Activated naive CD8-positive, alpha-beta T cell treated with anti-CD3 and anti-CD28 coated beads, Interleukin-2, amount 10 ng/mL, durations not matched to agents 7 days and 5 days (primary cell): ENCODE measurements at regions not wholly inside any gene's neighbourhood (a gene's known extent, or its start where the extent isn't known, plus 50 kb on each side); places are given as distances from the start of the nearest gene placed in this dataset.

Experiments used
- ATAC-seq: fragments of 150-1000 bp; cut with Tn5 transposase; one replicate; pipeline ENCODE4 v1.10.0; 2021; ENCODE audit warnings: low read depth, moderate library complexity
- POLR2A ChIA-PET: fragments of 350-600 bp; sonication (Branson Sonifier 250); formaldehyde crosslinking; loops from one replicate; lab custom pipeline; 2021; ENCODE audit warnings: antibody characterized with exemption; lab: Charles Lee
- DNase-seq: peaks from one replicate; pipeline ENCODE4 v3.0.0; 2021
- H3K27ac Mint-ChIP-seq: one replicate; pipeline ENCODE4 v1.8.0; 2022; ENCODE audit warnings: mild to moderate bottlenecking, mixed read lengths
- H3K27me3 Mint-ChIP-seq: one replicate; pipeline ENCODE4 v1.8.0; 2022; ENCODE audit warnings: mild to moderate bottlenecking, moderate library complexity, mixed read lengths
- H3K36me3 Mint-ChIP-seq: one replicate; pipeline ENCODE4 v1.8.0; 2021; ENCODE audit warnings: mild to moderate bottlenecking, mixed read lengths
- H3K4me1 Mint-ChIP-seq: one replicate; pipeline ENCODE4 v1.8.0; 2021; ENCODE audit warnings: mixed read lengths
- H3K4me3 Mint-ChIP-seq: one replicate; pipeline ENCODE4 v1.8.0; 2022; ENCODE audit warnings: mild to moderate bottlenecking, moderate library complexity, mixed read lengths
- H3K9me3 Mint-ChIP-seq: one replicate; pipeline ENCODE4 v1.8.0; 2021; ENCODE audit warnings: mixed read lengths

GRCh38 chr2:15882761-15883497, 57.4 kb upstream of the MYCN start:
- Mint-ChIP-seq H3K27me3 (no peaks in the 10 kb centered on the region), H3K4me1 (no peaks in the 10 kb centered on the region), H3K27ac (no peak overlapping the region), H3K4me3 (no peak overlapping the region), H3K36me3 (no peaks in the 10 kb centered on the region), H3K9me3 (no peaks in the 10 kb centered on the region)
- DNase-seq (no peak), ATAC-seq (no peak)
- POLR2A ChIA-PET, result interaction anchor here (0.7 kb wide), 1 partner anchor 833 kb away, joined by 3 read pairs; no protein-coding TSS in a partner anchor

DNA sequence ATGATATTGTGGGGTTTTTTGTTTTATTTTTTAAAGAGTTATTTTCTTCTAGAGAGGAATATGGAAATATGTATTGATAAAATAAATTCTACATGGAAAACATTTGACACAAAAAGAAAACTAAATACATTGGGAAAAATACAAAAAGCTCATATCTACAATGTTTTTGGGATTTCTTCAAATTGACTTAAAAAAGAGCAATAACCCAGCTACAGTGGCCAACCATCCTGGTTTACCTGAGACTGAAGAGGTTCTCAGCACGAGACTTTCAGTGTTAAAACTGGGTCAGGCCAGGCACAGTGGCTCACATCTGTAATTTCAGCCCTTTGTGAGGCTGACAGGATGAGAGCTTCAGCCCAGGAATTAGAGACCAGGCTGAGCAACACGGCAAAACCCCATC, 56.7 kb upstream of the MYCN start:
- H3K4me3 Mint-ChIP-seq, result no peak overlapping the region
- POLR2A ChIA-PET, result no interaction called here

DNA sequence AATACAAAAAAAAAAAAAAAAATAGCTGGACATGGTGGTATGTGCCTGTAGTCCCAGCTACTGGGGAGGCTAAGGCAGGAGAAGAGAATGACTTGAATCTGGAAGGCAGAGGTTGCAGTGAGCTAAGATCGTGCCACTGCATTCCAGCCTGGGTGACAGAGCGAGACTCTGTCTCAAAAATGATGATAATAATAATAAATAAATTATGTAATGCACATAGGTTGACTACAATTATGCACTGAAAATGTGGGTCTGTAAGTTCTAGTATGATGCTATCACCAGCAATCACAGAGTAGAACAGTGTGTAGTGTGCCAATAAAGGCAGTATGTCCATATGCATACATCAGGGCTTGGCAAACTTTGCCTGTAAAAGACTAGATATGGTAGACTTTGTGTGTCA, 55.6 kb upstream of the MYCN start:
- ATAC-seq, result no peak
- Mint-ChIP-seq H3K27me3 (no peaks in the 10 kb centered on the region), H3K9me3 (no peaks in the 10 kb centered on the region), H3K27ac (no peak overlapping the region), H3K36me3 (no peaks in the 10 kb centered on the region), H3K4me3 (no peak overlapping the region), H3K4me1 (no peaks in the 10 kb centered on the region)
- POLR2A ChIA-PET, result no interaction called here
- no peak for DNase-seq

More for the DNA sequence above, 56.7 kb upstream of the MYCN start:
- ATAC-seq, result no peak
- Mint-ChIP-seq H3K9me3 (no peaks in the 10 kb centered on the region), H3K27me3 (no peaks in the 10 kb centered on the region), H3K36me3 (no peaks in the 10 kb centered on the region), H3K27ac (no peak overlapping the region), H3K4me1 (no peaks in the 10 kb centered on the region)
- no peak for DNase-seq

DNA sequence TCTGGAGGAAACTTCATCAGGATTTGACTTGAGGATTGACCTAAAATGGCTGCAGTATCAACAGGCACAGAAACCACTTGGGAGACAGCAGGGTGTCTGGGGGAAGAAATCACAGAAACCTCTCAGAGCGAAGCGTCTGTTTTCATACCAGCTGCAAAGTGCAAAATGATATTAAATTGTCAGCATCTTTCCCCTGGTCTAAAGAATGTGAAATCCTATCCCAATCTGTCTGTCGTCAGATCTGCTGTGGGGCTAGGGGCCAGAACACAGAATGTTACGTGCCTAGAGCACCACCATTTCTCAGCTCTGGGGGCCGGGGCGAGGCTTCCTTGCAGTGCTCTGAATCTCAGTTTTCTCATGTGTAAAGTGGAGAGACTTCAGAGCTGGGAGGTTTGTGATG, 54.1 kb upstream of the MYCN start:
- POLR2A ChIA-PET, result no interaction called here
- ATAC-seq (no peak), DNase-seq (no peak)
- no peaks in the 10 kb centered on the region for H3K36me3 Mint-ChIP-seq
- H3K27ac Mint-ChIP-seq, result no peak overlapping the region
- H3K4me1 Mint-ChIP-seq, result no peaks in the 10 kb centered on the region
- H3K27me3 Mint-ChIP-seq, result no peaks in the 10 kb centered on the region
- no peak overlapping the region for H3K4me3 Mint-ChIP-seq
- no peaks in the 10 kb centered on the region for H3K9me3 Mint-ChIP-seq

DNA sequence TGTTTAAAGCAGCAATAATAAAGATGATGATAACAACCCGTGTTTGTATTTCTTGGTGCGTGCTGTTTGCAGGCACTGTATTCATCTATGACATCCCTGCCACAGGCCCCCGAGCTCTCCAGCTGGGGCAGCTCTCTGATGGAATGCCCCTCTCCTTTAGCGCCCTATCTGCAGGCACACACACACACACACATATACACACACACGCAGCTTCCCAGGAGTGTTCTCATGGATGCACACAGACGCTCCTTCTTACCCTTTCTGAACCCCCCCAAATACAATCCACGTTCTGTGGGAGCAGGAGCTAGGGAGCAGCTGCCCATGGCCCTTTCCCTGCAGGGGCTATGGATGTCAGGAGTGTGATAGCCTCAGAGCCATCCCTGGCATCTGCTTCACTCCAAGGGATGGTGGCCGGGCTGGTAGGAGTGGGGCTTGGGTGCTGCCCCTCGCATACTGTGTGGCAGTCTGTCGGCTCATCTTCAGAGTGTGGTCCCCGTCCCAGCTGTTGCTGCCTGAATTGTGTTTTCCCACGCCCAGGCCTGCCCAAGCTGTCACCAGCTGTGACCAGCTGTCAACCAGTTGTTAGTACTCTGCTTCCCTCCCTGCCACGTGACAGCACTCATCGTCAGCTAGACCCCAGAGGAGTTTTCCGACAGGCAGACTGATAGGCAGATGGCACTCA, 50.8 kb upstream of the MYCN start:
- ATAC-seq (no peak), DNase-seq (no peak)
- H3K27me3 Mint-ChIP-seq, result no peaks in the 10 kb centered on the region
- H3K4me1 Mint-ChIP-seq, result no peaks in the 10 kb centered on the region
- H3K9me3 Mint-ChIP-seq, result no peaks in the 10 kb centered on the region
- H3K27ac Mint-ChIP-seq, result no peak overlapping the region
- POLR2A ChIA-PET, result no interaction called here
- no peak overlapping the region for H3K4me3 Mint-ChIP-seq
- no peaks in the 10 kb centered on the region for H3K36me3 Mint-ChIP-seq

GRCh38 chr2:15890124-15890754, 50.1 kb upstream of the MYCN start:
- H3K4me1 Mint-ChIP-seq, result no peaks in the 10 kb centered on the region

More at GRCh38 chr2:15890124-15890754, 50.1 kb upstream of the MYCN start:
- Mint-ChIP-seq H3K4me3 (no peak overlapping the region), H3K27ac (no peak overlapping the region), H3K27me3 (no peaks in the 10 kb centered on the region), H3K9me3 (no peaks in the 10 kb centered on the region), H3K36me3 (no peaks in the 10 kb centered on the region)
- DNase-seq, result no peak
- POLR2A ChIA-PET, result no interaction called here
- no peak for ATAC-seq
